ES-I3 (cell line): ENCODE measurements at regions not wholly inside any gene's neighbourhood (a gene's known extent, or its start where the extent isn't known, plus 50 kb on each side); places are given as distances from the start of the nearest gene placed in this dataset.
"Not testable (repeated sequence)": the region's sequence is repeated elsewhere in the genome, so short reads cannot be mapped to it uniquely, and the experiment has no call there.

Experiments
- H3K36me3 ChIP-seq: 2 replicates; pipeline ENCODE4 v1.6.1; 2013; ENCODE audit warnings: mild to moderate bottlenecking, low read length, control low read depth, moderate library complexity; ENCODE audit not compliant: insufficient read depth
- H3K4me1 ChIP-seq: 2 replicates; pipeline ENCODE4 v1.6.1; 2013; ENCODE audit warnings: mild to moderate bottlenecking, control low read depth, low read length; ENCODE audit not compliant: insufficient read depth
- H3K9ac ChIP-seq: 2 replicates; pipeline ENCODE4 v1.6.1; 2013; ENCODE audit warnings: low read depth, mild to moderate bottlenecking, low read length, moderate library complexity
- H3K9me3 ChIP-seq: 2 replicates; pipeline ENCODE4 v1.6.1; 2013; ENCODE audit warnings: mild to moderate bottlenecking, low read length, moderate library complexity; ENCODE audit not compliant: control insufficient read depth, insufficient read depth

DNA sequence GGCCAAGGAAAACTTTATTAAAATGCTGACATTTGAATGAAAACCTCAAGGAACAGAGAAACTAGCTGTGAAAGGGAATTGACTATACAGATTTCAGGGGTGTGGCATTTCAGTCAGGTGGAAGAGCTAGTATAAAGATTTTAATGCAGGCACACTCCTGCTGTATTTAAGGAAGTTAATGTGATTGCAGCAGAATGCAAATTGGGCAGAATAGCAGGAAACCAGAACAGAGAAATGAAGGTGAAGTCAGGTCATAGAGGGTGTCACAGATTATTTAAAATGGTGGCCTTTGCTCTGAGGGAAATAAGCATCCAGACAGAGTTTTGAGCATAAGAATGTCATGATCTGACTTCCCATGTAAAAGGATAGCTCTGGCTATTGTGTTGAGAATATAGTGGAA lies 898.1 kb upstream of the WWC1 start:
- Histone ChIP-seq H3K9me3 (no peaks in the 10 kb centered on the region), H3K36me3 (no peaks in the 10 kb centered on the region), H3K9ac (no peak overlapping the region), H3K4me1 (peaks cover 10% of the 10 kb centered on the region; the same call in 1 of the 2 replicates)

DNA sequence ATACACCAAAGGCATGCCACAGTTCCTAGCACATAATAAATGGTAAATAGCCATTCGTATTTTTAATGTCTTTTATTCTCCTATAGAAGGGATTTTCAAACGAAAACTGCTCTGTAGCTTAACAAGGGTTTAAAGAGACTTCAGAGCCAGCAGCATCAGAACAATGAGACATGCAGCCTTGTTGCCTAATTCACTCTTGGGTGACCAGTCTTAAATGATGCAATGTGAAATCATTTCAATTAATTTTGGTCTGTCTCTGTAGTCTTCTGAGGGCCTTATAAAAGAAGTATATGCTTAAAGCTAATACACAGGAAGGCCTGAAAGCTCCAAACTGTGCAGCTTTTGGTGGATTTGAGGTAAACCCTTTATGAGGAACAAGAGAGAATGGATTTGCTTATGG lies 888.8 kb upstream of the WWC1 start:
- no peaks in the 10 kb centered on the region for H3K36me3 ChIP-seq
- no peaks in the 10 kb centered on the region; the same call in 1 of the 2 replicates for H3K4me1 ChIP-seq
- H3K9me3 ChIP-seq = no peaks in the 10 kb centered on the region
- H3K9ac ChIP-seq = no peak overlapping the region

DNA sequence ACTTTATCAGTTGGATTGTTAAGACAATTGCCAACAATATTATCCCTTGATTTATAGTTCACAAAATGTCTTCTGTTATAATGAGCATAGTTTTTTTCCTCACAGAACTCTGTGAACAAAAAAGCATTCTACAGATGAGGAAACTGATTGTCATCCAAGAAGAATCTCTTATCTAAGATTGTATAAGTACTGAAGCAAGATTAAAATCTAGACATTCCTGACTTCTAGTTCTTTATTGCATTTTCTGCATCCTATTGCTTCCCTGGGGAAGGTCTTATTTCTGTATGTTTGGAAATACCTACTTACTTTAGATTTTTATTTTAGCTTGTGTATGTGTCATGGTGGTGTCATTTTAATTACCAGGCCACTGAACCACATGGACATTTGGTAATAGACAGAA lies 884.9 kb upstream of the WWC1 start:
- H3K9ac ChIP-seq = no peak overlapping the region
- no peaks in the 10 kb centered on the region; the same call in 1 of the 2 replicates for H3K4me1 ChIP-seq
- no peaks in the 10 kb centered on the region for H3K9me3 ChIP-seq
- H3K36me3 ChIP-seq = no peaks in the 10 kb centered on the region

DNA sequence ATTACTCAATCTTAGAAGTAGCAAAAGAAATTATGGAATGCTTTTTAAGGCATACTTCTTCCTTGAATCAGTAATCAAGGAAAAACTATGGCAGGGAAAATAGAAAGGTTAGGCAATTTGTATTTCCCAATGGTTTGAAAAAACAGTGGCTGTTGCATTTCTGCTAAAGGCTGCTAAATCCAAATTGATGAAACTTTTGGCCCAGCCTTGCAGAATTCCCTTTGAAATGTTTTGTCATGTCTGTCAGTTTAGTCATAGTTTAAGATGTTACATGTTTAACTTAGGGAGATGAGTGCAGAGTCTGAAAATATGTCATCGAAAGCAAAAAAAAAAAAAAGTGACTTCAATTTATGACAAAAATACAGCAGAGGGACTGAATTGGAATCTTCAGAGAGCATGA lies 878.9 kb upstream of the WWC1 start:
- Histone ChIP-seq H3K4me1 (peaks cover 9% of the 10 kb centered on the region; the same call in 1 of the 2 replicates), H3K36me3 (no peaks in the 10 kb centered on the region), H3K9ac (no peak overlapping the region), H3K9me3 (no peaks in the 10 kb centered on the region)

DNA sequence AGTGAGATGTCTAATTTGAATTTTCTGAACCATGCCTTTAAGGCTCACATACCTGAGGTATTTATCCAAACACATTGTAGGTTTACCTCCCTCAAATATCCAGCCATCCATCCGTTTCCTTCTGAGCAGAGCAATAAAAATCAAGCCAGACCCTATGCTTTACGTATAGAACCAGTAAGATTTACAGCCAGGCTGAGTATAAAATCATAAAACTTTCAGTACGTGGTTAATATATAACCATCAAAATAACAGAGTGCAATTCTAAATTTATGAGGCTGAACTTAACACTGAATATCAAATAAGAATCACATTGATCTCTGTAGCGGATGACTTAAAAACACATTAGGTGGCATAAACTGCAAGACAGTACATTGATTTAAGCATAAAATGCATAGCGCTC lies 877.9 kb upstream of the WWC1 start:
- H3K4me1 ChIP-seq = peaks cover 9% of the 10 kb centered on the region; the same call in 1 of the 2 replicates
- no peak overlapping the region for H3K9ac ChIP-seq
- H3K9me3 ChIP-seq = no peaks in the 10 kb centered on the region
- H3K36me3 ChIP-seq = no peaks in the 10 kb centered on the region

DNA sequence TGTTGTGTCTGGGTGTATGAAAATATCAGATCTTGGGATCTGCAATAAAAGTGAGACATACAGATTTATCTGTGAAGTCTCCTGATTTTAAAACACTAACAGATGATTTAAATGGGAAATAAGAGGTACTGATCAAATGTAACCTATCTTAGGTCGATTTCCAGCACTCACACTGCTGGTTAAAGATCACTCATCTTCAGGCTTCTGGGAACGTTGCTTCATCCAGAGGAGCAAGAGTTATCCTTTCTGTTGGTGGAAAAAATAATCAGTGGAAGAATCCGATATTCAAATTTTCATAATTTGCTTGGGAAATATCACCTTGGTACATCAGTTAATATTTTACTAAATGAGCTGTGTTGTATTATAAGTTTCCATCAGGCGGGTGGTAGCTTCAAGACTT lies 876.8 kb upstream of the WWC1 start:
- Histone ChIP-seq H3K9ac (no peak overlapping the region), H3K4me1 (peaks cover 9% of the 10 kb centered on the region; the same call in 1 of the 2 replicates), H3K9me3 (no peaks in the 10 kb centered on the region), H3K36me3 (no peaks in the 10 kb centered on the region)

DNA sequence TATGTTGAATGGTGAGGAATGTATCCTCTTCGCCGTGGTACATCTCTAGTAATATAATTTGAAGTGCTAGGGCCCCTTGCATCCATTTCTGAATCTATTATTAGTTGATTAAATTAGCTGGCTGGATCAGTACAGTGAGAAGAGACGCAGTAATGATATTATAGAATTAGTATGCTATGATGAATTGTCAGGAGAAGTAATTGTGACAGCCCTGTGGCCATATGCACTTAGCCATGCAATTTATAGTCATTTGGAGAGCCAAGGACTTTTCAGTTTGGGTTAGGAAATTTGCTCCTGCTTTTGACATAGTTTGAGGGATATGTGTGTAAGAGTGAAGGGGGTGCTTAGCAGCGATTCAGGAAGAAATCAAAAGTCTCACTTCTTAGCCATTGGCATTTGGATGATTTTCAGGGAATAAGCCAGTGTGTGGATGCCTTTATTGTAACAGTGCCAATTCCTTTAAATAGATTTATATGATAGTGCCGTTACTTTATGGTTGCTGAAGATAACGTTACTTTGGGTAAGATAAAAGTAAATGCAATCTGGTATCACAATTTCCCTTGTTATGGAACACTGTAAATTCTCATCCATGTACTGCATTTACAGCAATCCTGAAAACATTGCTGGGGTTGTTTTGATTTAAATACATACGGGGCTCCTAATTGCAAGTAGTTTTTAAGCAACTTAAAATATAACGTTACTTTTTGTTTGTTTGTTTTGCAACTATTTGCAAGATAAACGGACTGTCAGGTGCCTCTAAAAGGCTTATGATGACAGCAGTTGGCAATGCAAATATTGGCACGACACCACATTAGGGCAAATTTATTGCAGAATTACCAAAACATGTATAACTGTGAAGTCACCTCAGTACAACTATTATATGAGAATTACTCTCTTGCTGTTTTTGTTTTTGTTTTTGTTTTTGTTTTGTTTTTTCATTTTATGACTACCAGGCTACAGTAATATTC lies 875.4 kb upstream of the WWC1 start:
- Histone ChIP-seq H3K9me3 (no peaks in the 10 kb centered on the region), H3K4me1 (peaks cover 9% of the 10 kb centered on the region; the same call in 1 of the 2 replicates), H3K36me3 (no peaks in the 10 kb centered on the region), H3K9ac (no peak overlapping the region)

DNA sequence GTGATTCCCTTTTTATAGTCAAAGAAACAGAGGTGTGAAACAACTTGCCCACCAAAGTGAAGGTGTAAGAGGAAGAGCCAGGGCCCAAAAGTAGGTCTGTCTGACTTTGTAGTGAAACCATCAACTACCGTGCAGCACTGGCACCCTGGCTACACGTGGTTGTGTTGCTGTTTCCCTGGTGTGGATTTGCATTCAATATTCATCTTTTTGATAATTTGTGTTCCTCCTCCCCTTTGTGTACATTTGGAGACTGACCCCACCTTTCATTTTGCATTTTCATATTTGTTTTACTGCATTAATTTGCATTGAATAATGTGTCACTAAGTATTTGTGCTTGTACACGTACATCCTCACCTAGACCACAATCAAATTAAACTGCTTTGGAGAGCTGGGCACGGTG lies 873.8 kb upstream of the WWC1 start:
- Histone ChIP-seq H3K36me3 (no peaks in the 10 kb centered on the region), H3K9ac (no peak overlapping the region), H3K4me1 (peaks cover 9% of the 10 kb centered on the region; the same call in 1 of the 2 replicates), H3K9me3 (no peaks in the 10 kb centered on the region)

DNA sequence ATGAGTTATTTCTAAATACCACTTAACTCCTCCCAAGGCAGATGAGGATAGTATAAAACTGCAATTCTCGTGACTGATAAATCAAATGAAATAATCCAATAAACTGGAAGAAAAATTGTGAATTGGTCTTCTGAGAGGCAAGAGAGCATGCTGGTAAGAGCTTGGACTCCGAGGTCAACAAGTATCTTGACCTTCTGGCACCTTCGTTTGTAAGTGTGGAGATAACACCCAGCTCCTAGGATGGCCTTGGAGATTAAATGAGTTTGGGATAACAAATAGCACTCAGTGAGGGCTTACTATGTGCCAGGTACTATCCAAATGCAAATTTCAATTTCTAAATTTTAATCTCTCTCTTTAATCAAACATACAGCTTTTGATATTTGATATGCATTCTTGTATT lies 866.3 kb upstream of the WWC1 start:
- Histone ChIP-seq H3K36me3 (no peaks in the 10 kb centered on the region), H3K4me1 (no peaks in the 10 kb centered on the region), H3K9ac (no peak overlapping the region), H3K9me3 (no peaks in the 10 kb centered on the region)

DNA sequence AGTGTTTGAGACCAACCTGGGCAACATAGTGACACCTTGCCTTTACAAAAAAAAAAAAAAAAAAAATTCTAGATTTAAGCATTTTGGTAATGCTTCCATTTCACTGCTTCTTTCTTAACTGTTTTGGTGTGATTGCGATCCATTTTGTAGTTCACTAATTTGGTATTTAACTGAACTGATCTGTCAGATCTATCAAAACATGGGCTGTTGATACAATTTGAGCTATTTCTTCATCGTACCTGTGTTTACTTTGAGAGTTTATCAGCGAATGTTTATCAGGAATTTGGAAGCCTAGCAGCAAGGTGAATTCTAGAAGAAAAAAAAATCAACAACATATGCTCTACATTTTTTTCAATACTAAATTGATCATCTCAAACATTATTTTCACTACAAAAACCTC lies 864.9 kb upstream of the WWC1 start:
- Histone ChIP-seq H3K36me3 (no peaks in the 10 kb centered on the region), H3K4me1 (no peaks in the 10 kb centered on the region), H3K9me3 (no peaks in the 10 kb centered on the region), H3K9ac (no peak overlapping the region)

DNA sequence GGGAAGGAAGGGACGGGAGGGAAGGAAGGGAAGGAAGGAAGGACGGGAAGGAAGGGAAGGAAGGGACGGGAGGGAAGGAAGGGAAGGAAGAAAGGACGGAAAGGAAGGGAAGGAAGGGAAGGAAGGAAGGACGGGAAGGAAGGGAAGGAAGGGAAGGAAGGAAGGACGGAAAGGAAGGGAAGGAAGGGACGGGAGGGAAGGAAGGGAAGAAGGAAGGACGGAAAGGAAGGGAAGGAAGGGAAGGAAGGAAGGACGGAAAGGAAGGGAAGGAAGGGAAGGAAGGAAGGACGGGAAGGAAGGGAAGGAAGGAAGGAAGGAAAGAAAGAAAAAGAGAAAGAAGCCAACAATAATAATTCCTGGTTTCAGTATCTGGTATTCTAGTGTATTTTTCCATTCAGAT lies 863.8 kb upstream of the WWC1 start:
- H3K4me1 ChIP-seq, H3K9me3 ChIP-seq, H3K9ac ChIP-seq, H3K36me3 ChIP-seq: not testable (repeated sequence)

DNA sequence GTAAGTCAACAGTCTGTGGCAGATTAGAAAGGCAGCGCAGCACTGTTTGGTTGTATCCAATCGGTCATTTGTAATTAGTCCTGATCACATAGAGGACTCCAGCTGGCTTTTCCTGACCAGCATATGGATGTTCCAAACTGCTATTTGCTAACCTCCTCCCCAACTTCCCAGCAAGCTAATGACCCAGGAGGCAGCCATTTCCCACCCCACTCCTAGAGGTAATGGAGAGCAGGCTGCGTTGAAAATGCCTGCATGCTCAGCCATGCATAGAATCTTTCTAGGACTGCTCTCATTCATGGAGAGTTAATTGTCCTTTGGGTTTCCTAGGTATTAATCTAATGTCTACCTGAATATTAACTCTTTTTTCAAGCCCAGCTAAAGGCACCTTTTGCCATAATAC lies 850.6 kb upstream of the WWC1 start:
- Histone ChIP-seq H3K36me3 (no peaks in the 10 kb centered on the region), H3K9ac (no peak overlapping the region), H3K9me3 (no peaks in the 10 kb centered on the region), H3K4me1 (no peaks in the 10 kb centered on the region)

DNA sequence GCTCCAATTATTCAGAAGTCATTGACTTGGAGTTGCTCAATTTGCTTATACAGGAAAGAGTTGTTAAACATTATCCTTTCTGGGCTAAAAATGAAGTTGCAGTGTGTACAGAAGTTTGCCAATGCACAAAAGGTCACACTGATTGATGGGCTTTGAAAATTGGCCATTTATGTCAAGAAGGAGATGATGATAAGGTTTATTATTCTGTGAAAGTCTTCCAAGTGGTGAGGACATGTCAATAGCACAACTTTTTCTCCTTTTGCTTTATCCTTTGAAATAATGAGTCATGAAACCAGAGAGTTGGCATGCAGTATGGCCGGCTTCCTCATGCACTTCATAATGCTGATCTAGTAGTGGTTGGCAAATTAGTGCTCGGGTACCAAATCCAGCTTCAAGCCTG lies 848.5 kb upstream of the WWC1 start:
- no peaks in the 10 kb centered on the region for H3K9me3 ChIP-seq
- no peak overlapping the region for H3K9ac ChIP-seq
- no peaks in the 10 kb centered on the region for H3K4me1 ChIP-seq
- H3K36me3 ChIP-seq = no peaks in the 10 kb centered on the region

DNA sequence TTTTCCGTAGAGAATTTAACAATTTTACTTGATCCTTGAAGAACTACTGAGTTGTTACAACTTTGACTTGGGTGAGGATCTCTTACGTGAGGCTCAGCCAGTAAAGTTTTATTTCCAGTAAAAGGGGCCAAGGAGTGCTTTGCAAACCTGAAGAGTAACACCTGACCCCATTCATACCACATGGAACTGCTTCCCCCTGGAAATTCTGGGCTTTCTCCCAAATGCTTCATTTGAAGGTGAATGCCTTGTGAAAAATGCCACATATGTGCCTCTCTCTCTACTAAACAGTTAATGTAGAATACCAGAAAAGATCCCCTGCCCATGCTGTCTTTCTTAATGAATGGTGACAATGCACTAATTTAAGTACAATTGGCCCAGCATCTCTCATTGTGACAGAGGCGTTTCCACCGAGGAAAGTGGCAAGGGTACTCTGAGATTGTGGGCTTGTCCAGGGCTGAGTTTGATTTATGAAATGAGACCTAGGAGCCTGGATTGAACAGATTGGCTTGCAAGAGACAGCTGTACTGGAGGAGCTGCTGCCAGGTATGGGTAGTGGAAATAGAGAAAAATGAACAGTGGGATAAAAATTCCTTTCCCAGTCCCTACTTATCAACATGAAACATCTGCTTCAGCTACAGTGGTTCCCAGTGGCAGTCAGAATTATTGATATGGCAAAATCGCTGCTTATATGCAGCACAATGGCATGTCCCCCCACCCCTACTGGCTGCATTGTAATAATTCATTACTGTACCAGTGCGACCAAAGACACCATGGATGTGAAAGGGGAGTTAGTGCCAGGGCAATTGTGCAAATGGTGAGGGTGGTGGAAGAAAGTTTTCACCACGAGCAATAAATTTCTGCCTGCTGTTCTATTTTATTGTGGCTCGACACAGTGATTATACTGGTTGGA lies 843.7 kb upstream of the WWC1 start:
- Histone ChIP-seq H3K36me3 (no peaks in the 10 kb centered on the region), H3K4me1 (0 out of 2 replicates have a peak, but pooled peaks cover 4% of the 10 kb centered on the region), H3K9ac (no peak overlapping the region)

More for the DNA sequence above, 843.7 kb upstream of the WWC1 start:
- H3K9me3 ChIP-seq = no peaks in the 10 kb centered on the region
